Myocyte (in vitro differentiated cells): ENCODE measurements at regions not wholly inside any gene's neighbourhood (a gene's known extent, or its start where the extent isn't known, plus 50 kb on each side); places are given as distances from the start of the nearest gene placed in this dataset.

ENCODE experiments used
- DNase-seq: peaks from one replicate; pipeline ENCODE4 v3.0.0-alpha.2; 2012; ENCODE audit warnings: low read depth

GRCh38 chr11:70780246-70780535 lies 381.9 kb downstream of the CTTN start:
- no peak for DNase-seq

DNA sequence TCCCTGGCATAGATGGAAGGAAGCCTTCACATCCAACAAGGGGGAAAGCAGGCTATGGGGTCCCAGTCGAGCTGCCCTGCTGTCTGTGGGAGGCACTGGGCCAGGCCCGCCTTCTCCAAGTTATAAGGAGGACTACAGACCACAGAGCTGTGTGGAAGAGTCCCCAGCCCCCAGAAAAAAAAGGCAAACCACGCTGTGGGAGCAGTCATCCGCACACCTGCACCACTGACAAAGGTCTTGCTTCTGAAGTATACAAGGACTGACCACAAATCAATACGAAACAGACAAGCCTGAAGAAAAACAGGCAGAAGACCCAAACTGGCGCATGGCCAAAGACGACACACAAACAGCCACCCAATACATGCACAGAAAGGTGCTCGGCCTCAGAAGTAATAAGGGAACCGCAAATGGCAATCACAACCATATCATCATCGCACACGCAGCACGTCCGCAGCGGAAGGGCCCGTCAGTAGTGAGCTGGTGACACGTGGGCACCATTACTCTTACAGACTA lies 384.1 kb downstream of the CTTN start:
- no peak for DNase-seq

GRCh38 chr11:70783356-70783755 lies 385.0 kb downstream of the CTTN start:
- DNase-seq, result peak; percentile 66

- no peak for DNase-seq
Measured at GRCh38 chr11:70783821-70784220, 385.5 kb downstream of the CTTN start.

- DNase-seq, result no peak
Measured at GRCh38 chr11:70785372-70785771, 387.0 kb downstream of the CTTN start.

GRCh38 chr11:70786021-70786665 lies 387.8 kb downstream of the CTTN start:
- DNase-seq, result no peak

GRCh38 chr11:70788248-70789022 lies 390.1 kb downstream of the CTTN start:
- peak; percentile 78 for DNase-seq

DNA sequence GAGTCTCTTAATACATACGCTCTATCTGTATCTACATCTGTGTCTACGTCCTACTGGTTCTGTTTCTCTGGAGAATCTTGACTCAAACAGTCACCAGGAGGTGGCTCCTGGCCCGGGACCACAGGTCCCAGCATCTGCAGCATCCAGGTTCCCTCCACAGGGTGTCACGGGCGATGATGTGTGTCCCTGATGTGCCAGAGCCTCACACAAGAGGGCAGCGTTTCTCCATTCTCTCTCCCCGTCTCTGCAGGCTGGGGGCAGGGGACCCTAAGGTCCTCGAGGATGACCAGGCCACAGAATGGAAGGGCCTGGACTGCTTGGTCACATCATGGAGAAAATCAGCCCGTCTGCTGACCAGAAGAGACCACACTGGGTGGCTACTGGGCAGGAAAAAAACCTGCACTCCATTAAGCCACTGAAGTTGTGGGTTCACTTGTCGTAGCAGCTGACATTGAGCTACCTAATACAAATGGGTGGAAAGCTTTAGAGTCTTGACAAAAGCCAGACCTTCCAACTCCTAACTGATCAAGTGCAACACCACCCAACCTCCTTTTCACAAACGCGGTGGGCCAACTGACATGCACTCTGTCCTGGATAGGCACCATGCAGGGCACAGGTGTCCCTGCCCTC lies 392.5 kb downstream of the CTTN start:
- no peak for DNase-seq

DNA sequence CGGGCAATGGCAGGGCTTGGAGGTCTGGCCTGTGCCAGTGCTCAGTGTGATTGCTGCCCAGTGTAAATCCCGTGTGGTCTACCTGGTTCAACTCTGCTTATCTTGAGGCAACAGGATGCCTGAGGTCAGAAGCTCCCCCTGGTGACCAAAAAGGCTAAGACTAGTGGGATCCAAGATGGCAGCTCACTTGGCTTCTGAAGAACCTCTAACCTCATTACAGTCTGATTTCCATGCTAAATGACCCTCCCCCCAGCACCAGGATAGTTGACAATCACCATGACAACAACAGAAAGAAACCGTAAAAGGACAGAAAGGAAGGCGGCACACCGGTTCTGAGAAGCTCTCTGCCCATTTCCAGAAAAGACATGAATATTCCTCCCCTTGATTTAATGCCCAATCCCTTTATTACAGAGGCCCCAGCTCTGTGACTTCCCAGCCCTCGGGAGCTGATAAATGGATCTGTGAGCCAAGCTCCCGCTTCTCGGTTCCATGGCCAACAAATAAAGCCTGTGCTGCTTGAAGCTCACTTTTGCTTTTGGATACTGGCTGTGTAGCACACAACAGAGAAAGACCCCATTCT lies 398.4 kb downstream of the CTTN start:
- no peak for DNase-seq

DNA sequence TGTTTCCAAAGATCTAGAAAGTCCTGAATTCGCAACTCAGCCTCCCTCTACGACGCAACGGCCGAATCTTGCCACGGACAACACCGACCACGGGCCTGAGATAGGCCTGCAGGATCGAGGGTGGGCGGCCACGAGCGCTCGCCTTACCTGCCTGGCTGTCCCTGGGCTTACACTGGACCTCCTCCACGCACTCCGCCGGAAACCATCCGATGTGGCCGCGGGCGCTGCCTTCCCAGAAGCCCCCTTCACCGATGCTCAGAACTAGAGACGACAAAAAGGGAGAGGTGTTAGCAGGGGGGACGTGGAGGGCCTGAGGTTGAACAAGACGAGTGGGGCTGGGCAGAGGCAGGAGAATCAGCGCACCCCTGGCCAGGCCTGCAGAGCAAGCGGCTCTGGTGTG lies 400.0 kb downstream of the CTTN start:
- no peak for DNase-seq

- DNase-seq, result peak; percentile 40
Measured at GRCh38 chr11:70799386-70799785, 401.1 kb downstream of the CTTN start.

DNA sequence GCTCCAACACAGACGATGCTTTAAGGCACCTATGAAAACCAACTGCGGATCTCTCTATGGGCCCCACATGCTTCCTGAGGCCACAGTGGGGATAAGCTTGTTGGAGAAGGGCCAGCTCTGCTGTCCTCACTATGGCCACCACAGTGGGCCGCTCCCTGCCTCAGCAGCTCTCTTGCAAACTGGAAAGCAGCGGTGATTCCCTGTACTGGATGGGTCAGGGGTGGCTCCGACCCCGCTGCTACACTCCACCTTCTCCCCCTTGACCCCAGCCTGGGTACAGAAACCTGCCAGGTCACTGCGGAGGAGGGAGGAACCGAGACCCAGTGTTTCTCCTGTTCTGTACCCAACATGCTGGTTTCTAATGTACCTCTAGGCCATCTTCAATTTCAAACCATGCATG lies 403.9 kb downstream of the CTTN start:
- no peak for DNase-seq

GRCh38 chr11:70804139-70804837 lies 406.0 kb downstream of the CTTN start:
- DNase-seq, result no peak

DNA sequence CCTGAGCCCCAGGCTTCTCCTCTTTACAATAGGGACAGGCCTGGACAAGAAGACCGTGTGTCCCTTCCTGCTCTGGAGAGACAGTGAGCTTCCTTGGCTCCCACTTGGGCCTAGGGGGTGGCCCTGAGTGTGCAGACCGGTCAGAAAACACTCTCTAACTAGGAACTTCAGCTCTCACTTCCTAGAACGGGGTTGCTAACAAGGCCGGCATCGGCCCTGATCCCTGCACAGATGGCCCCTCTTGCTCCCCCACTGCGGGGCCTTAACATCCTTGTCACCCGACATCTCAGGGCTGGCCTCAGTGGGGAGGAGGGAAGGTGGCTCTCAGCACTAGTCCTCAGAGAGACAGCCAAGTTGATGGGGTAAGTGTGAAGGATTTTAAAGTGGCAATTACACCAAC lies 406.9 kb downstream of the CTTN start:
- no peak for DNase-seq

- DNase-seq, result no peak
Measured at GRCh38 chr11:70805971-70806370, 407.6 kb downstream of the CTTN start.

GRCh38 chr11:70806461-70807194 lies 408.3 kb downstream of the CTTN start:
- no peak for DNase-seq

DNA sequence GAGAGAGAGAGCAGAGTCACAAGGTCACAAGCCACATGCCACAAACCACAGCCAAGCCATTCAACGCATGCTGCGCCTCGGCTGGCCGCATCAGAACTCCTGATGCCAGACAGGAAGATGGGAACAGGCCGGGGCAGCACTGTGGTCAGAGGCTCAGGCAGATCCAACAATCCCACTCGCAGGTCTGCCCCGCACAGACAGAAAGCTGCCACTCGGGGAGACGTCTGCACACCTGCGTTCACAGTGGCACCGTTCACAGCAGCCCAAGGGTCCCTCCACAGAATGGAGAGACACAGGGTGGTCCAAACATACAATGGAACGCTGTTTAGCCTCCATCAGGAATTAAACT lies 408.8 kb downstream of the CTTN start:
- no peak for DNase-seq

- DNase-seq, result no peak
Measured at GRCh38 chr11:70808686-70809375, 410.5 kb downstream of the CTTN start.

DNA sequence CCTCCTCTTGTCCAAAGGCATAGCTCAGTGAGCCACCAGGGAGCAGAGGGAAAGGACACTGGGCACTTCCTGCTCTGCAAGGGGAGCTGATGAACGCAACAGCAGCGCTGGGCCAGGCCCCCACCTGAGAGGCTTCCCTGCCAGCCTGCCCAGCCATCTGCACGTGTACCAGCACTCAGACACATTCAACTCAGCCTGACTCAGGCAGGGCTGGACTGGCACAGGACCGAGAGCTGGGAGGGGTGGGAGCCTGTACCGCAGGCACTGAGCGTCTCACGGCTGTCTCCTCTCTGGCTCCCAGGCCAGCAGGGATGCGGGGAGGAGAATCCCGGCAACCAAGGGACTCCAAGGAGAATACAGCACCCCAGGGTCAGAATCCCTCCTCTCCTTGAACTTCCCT lies 411.8 kb downstream of the CTTN start:
- no peak for DNase-seq

GRCh38 chr11:70810681-70811080 lies 412.4 kb downstream of the CTTN start:
- no peak for DNase-seq
